NCI-H2171 (cell line): ENCODE measurements at regions not wholly inside any gene's neighbourhood (a gene's known extent, or its start where the extent isn't known, plus 50 kb on each side); places are given as distances from the start of the nearest gene placed in this dataset.

Experiments used
- DNase-seq: peaks from one replicate; lab custom pipeline; 2025; lab: John Stamatoyannopoulos, UW

GRCh38 chr4:126038502-126039144, 723.9 kb downstream of the FAT4 start:
- DNase-seq: no peak

GRCh38 chr4:126046081-126046614, 731.4 kb downstream of the FAT4 start:
- DNase-seq: no peak

GRCh38 chr4:126047114-126047513, 732.4 kb downstream of the FAT4 start:
- DNase-seq: no peak

- no peak for DNase-seq
These were observed 737.1 kb downstream of the FAT4 start for GRCh38 chr4:126051689-126052424.

GRCh38 chr4:126056116-126056650, 741.4 kb downstream of the FAT4 start:
- DNase-seq: no peak

GRCh38 chr4:126057371-126057770, 742.6 kb downstream of the FAT4 start:
- no peak for DNase-seq

GRCh38 chr4:126058596-126058995, 743.8 kb downstream of the FAT4 start:
- no peak for DNase-seq

GRCh38 chr4:126061655-126062054, 746.9 kb downstream of the FAT4 start:
- no peak for DNase-seq

- no peak for DNase-seq
These were observed 750.3 kb downstream of the FAT4 start for GRCh38 chr4:126065016-126065415.

- DNase-seq: no peak
These were observed 756.9 kb downstream of the FAT4 start for GRCh38 chr4:126071346-126072333.

- DNase-seq: no peak
These were observed 766.6 kb downstream of the FAT4 start for GRCh38 chr4:126081336-126081735.

- no peak for DNase-seq
These were observed 771.3 kb downstream of the FAT4 start for GRCh38 chr4:126086041-126086440.

- no peak for DNase-seq
These were observed 772.3 kb downstream of the FAT4 start for GRCh38 chr4:126087101-126087500.

GRCh38 chr4:126097155-126097799, 782.5 kb downstream of the FAT4 start:
- no peak for DNase-seq

GRCh38 chr4:126106658-126107057, 791.9 kb downstream of the FAT4 start:
- no peak for DNase-seq

- no peak for DNase-seq
These were observed 795.1 kb downstream of the FAT4 start for GRCh38 chr4:126109836-126110235.

GRCh38 chr4:126113058-126113457, 798.3 kb downstream of the FAT4 start:
- no peak for DNase-seq

GRCh38 chr4:126123611-126124325, 809.0 kb downstream of the FAT4 start:
- no peak for DNase-seq

- DNase-seq: no peak
These were observed 810.1 kb downstream of the FAT4 start for GRCh38 chr4:126124818-126125217.

- DNase-seq: no peak
These were observed 815.5 kb downstream of the FAT4 start for GRCh38 chr4:126130215-126130614.
